GM12878 (cell line): ENCODE measurements at regions not wholly inside any gene's neighbourhood (a gene's known extent, or its start where the extent isn't known, plus 50 kb on each side); places are given as distances from the start of the nearest gene placed in this dataset.

ENCODE experiments used
- ATF3 ChIP-seq: IDR thresholded peaks from 2 replicates; pipeline ENCODE4 v1.6.1; 2011; ENCODE audit warnings: low read depth, mild to moderate bottlenecking, low read length, moderate library complexity, borderline replicate concordance; ENCODE audit errors: extremely low read depth
- BRCA1 ChIP-seq: IDR thresholded peaks from 2 replicates; pipeline ENCODE4 v1.6.1; 2011; ENCODE audit warnings: low read depth, low read length, improper control_type of control experiment
- CBFB ChIP-seq: IDR thresholded peaks from 2 replicates; pipeline ENCODE4 v1.6.1; 2016; ENCODE audit warnings: antibody characterized with exemption, low read depth
- CEBPB ChIP-seq, 2 experiments: fragments of 150-350 bp in 1 of 2; IDR thresholded peaks; 2 replicates each; pipeline ENCODE4 v1.6.1; 2012 to 2014; ENCODE audit warnings: low read depth in 2 of 2, low read length in 2 of 2, borderline replicate concordance in 1 of 2, inconsistent platforms in 1 of 2
- CTCF ChIP-seq, 3 experiments: IDR thresholded peaks in 2 of 3; conservative IDR thresholded peaks in 1 of 3; 2 replicates each; pipeline ENCODE4 v1.5.1; 2011; ENCODE audit warnings: low read depth in 3 of 3, low read length in 3 of 3, mild to moderate bottlenecking in 3 of 3, control low read depth in 2 of 3, moderate library complexity in 2 of 3, inconsistent platforms in 1 of 3, mixed read lengths in 1 of 3; ENCODE audit not compliant: control insufficient read depth in 2 of 3, insufficient read depth in 1 of 3; ENCODE audit errors: extremely low read depth in 1 of 3
- EP300 ChIP-seq, 2 experiments: fragments of 150-350 bp in 1 of 2; IDR thresholded peaks; 2 replicates each; pipeline ENCODE4 v1.6.1; 2011 to 2012; ENCODE audit warnings: low read depth in 2 of 2, low read length in 2 of 2, borderline replicate concordance in 1 of 2, improper control_type of control experiment in 1 of 2, inconsistent platforms in 1 of 2; ENCODE audit not compliant: control insufficient read depth in 1 of 2
- EZH2 ChIP-seq: IDR thresholded peaks from 2 replicates; pipeline ENCODE4 v1.6.1; 2012; ENCODE audit warnings: low read depth, mild to moderate bottlenecking, control low read depth, inconsistent platforms, low read length, borderline replicate concordance; ENCODE audit not compliant: control insufficient read depth
- MAX ChIP-seq: IDR thresholded peaks from 2 replicates; pipeline ENCODE4 v1.6.1; 2012; ENCODE audit warnings: low read depth, low read length, improper control_type of control experiment
- POLR2AphosphoS5 ChIP-seq: IDR thresholded peaks from 2 replicates; pipeline ENCODE4 v1.6.1; 2011; ENCODE audit warnings: mild to moderate bottlenecking, low read length, inconsistent platforms
- REST ChIP-seq: IDR thresholded peaks from 2 replicates; pipeline ENCODE4 v1.6.1; 2012; ENCODE audit warnings: mild to moderate bottlenecking, low read depth, low read length

GRCh38 chr9:26439061-26439624 is 453.5 kb downstream of the CAAP1 start:
- TF ChIP-seq ATF3, result no peak
- no peak for TF ChIP-seq MAX
- no peak for TF ChIP-seq CTCF (IDR thresholded peaks at IDR 0.05 in 2 of 3, conservative IDR thresholded peaks at IDR 0.05 in 1 of 3; ENCODE audit: control insufficient read depth in 2 of 3, extremely low read depth in 1 of 3, insufficient read depth in 1 of 3, low read depth in 3 of 3, low read length in 3 of 3)
- no peak for TF ChIP-seq CEBPB (IDR thresholded peaks at IDR 0.05; ENCODE audit: borderline replicate concordance in 1 of 2, low read depth in 2 of 2, low read length in 2 of 2)
- no peak for TF ChIP-seq BRCA1
- no peak for TF ChIP-seq POLR2AphosphoS5
- no peak for TF ChIP-seq REST
- TF ChIP-seq CBFB, result no peak
- no peak for TF ChIP-seq EP300 (IDR thresholded peaks at IDR 0.05; ENCODE audit: borderline replicate concordance in 1 of 2, control insufficient read depth in 1 of 2, low read depth in 2 of 2, low read length in 2 of 2)
- no peak for TF ChIP-seq EZH2
